Stomach (tissue), 8 donors: ENCODE measurements at regions not wholly inside any gene's neighbourhood (a gene's known extent, or its start where the extent isn't known, plus 50 kb on each side); places are given as distances from the start of the nearest gene placed in this dataset.

ENCODE experiments used
- DNase-seq, 2 donors: peaks; one replicate each; pipeline versions ENCODE4 v3.0.0 to v3.0.0-alpha.2; 2013 to 2019
- H3K27ac ChIP-seq, 5 donors: fragments of 200-600 bp in 4 of 5; sonication (generic) in 4 of 5; one replicate each; pipeline ENCODE4 v1.5.1; 2013 to 2019; ENCODE audit warnings: mild to moderate bottlenecking in 1 of 5, moderate library complexity in 1 of 5
- H3K27me3 ChIP-seq, 3 donors: fragments of 200-600 bp; sonication (generic); one replicate each; pipeline ENCODE4 v1.5.1; 2017 to 2019; ENCODE audit warnings: mixed run types in 1 of 3
- H3K36me3 ChIP-seq, 4 donors: fragments of 200-600 bp; sonication (generic); 1 replicate in 3 of 4; 2 replicates in 1 of 4; pipeline ENCODE4 v1.5.1; 2016 to 2019
- H3K4me1 ChIP-seq, 4 donors: fragments of 200-600 bp; sonication (generic); one replicate each; pipeline ENCODE4 v1.5.1; 2016 to 2019
- H3K4me3 ChIP-seq, 4 donors: fragments of 200-600 bp; sonication (generic) in 3 of 4; one replicate each; pipeline ENCODE4 v1.5.1; 2016 to 2019; ENCODE audit warnings: mild to moderate bottlenecking in 1 of 4
- H3K9me3 ChIP-seq, 4 donors: fragments of 200-600 bp; sonication (generic); one replicate each; pipeline ENCODE4 v1.5.1; 2016 to 2019
- CTCF ChIP-seq, 7 experiments: fragments of 450-650 bp in 4 of 7; fragments of 200-600 bp in 3 of 7; sonication (generic) in 3 of 7; IDR thresholded peaks; one replicate each; pipeline ENCODE4 v1.5.1; 2016 to 2019; ENCODE audit warnings: antibody characterized with exemption in 7 of 7, control low read depth in 2 of 7, mild to moderate bottlenecking in 1 of 7
- EP300 ChIP-seq: sonication (generic); formaldehyde crosslinking; IDR thresholded peaks from one replicate; pipeline ENCODE4 v1.6.1; 2017; ENCODE audit warnings: antibody characterized with exemption
- POLR2A ChIP-seq, 4 donors: fragments of 450-650 bp; IDR thresholded peaks; one replicate each; pipeline ENCODE4 v1.6.1; 2016; ENCODE audit warnings: antibody characterized with exemption in 4 of 4, control low read depth in 2 of 4, mild to moderate bottlenecking in 1 of 4, moderate library complexity in 1 of 4
- POLR2AphosphoS5 ChIP-seq, 3 donors: sonication (generic); formaldehyde crosslinking; IDR thresholded peaks; one replicate each; pipeline ENCODE4 v1.6.1; 2016; ENCODE audit warnings: antibody characterized with exemption in 3 of 3
- WGBS, 5 donors: extraction: QIAGEN DNeasy Blood & Tissue Kit in 3 of 5; methylation state at CpG; one replicate each; pipeline versions ENCODE4 v1.1.5 to v1.1.7; 2013 to 2018; 5-methylcytosine and 5-hydroxymethylcytosine counted together
- intact Hi-C: fragments of 100-400 bp; cut with DNase I; formaldehyde crosslinking; loops from one replicate; pipeline ENCODE4 v1.15.1; 2023; ENCODE audit warnings: low total_unique reads
- donor health status: healthy with polysubstance abuse.
- donor health status: Bipolar disorder and iron deficiency.
- donor health status: healthy.

- intact Hi-C loops: no loop called here
- TF ChIP-seq POLR2A (IDR thresholded peaks at IDR 0.05) (no peak), CTCF (IDR thresholded peaks at IDR 0.05) (no peak), EP300 (no peak), POLR2AphosphoS5 (IDR thresholded peaks at IDR 0.05) (no peak)
Measured at GRCh38 chr17:33908363-33909064, 346.6 kb upstream of the CCL2 start.

GRCh38 chr17:33910200-33910857, 344.8 kb upstream of the CCL2 start:
- Histone ChIP-seq H3K9me3 (no peaks in the 10 kb centered on the region), H3K4me1 (no peaks in the 10 kb centered on the region), H3K27me3 (no peaks in the 10 kb centered on the region), H3K36me3 (no peaks in the 10 kb centered on the region), H3K4me3 (no peak overlapping the region), H3K27ac (no peak overlapping the region)
- TF ChIP-seq CTCF (IDR thresholded peaks at IDR 0.05) (no peak), EP300 (no peak), POLR2AphosphoS5 (IDR thresholded peaks at IDR 0.05) (no peak), POLR2A (IDR thresholded peaks at IDR 0.05) (no peak)
- 88 to 93% (median 91%) methylated on average over 2 of the region's 2 CpGs for WGBS, 5 donors
- intact Hi-C loops: no loop called here
- no peak for DNase-seq

More at GRCh38 chr17:33908363-33909064, 346.6 kb upstream of the CCL2 start:
- H3K4me3 ChIP-seq: no peak overlapping the region
- no peak for DNase-seq
- no peak overlapping the region for H3K27ac ChIP-seq
- WGBS, 5 donors: 40 to 43% (median 42%) methylated on average over 2 of the region's 2 CpGs
- H3K9me3 ChIP-seq: no peaks in the 10 kb centered on the region
- H3K27me3 ChIP-seq: no peaks in the 10 kb centered on the region
- no peaks in the 10 kb centered on the region for H3K4me1 ChIP-seq
- H3K36me3 ChIP-seq: no peaks in the 10 kb centered on the region

- H3K27ac ChIP-seq: no peak overlapping the region
- TF ChIP-seq EP300 (no peak), CTCF (IDR thresholded peaks at IDR 0.05) (no peak), POLR2AphosphoS5 (IDR thresholded peaks at IDR 0.05) (no peak), POLR2A (IDR thresholded peaks at IDR 0.05) (no peak)
- H3K9me3 ChIP-seq: no peaks in the 10 kb centered on the region
- DNase-seq: no peak
- H3K36me3 ChIP-seq: no peaks in the 10 kb centered on the region
- intact Hi-C loops: no loop called here
- H3K4me3 ChIP-seq: no peak overlapping the region
- WGBS, 5 donors: 69 to 81% (median 71%) methylated on average over 3 to 4 of the region's 4 CpGs
- peaks cover 0 to 8% (median 0%) of the 10 kb centered on the region in 3 donors for H3K27me3 ChIP-seq
- no peaks in the 10 kb centered on the region for H3K4me1 ChIP-seq
Measured at GRCh38 chr17:33914125-33914524, 341.0 kb upstream of the CCL2 start.

GRCh38 chr17:33922971-33923370, 332.1 kb upstream of the CCL2 start:
- Histone ChIP-seq H3K4me1 (no peaks in the 10 kb centered on the region), H3K4me3 (no peak overlapping the region), H3K27me3 (peaks cover 0 to 52% (median 10%) of the 10 kb centered on the region in 3 donors), H3K9me3 (no peaks in the 10 kb centered on the region), H3K36me3 (no peaks in the 10 kb centered on the region), H3K27ac (no peak overlapping the region)
- 64 to 75% (median 73%) methylated on average over 4 of the region's 4 CpGs for whole genome bisulfite sequencing, 5 donors
- intact Hi-C loops: no loop called here
- DNase-seq: no peak
- TF ChIP-seq POLR2AphosphoS5 (IDR thresholded peaks at IDR 0.05): no peak
- TF ChIP-seq POLR2A (IDR thresholded peaks at IDR 0.05): no peak
- no peak for TF ChIP-seq EP300
- TF ChIP-seq CTCF (IDR thresholded peaks at IDR 0.05): no peak
